Transverse colon (tissue), 4 donors: ENCODE measurements at regions not wholly inside any gene's neighbourhood (a gene's known extent, or its start where the extent isn't known, plus 50 kb on each side); places are given as distances from the start of the nearest gene placed in this dataset.

Source experiments
- CTCF ChIP-seq, 5 experiments: fragments of 200-600 bp in 3 of 5; fragments of 450-650 bp in 2 of 5; sonication (generic) in 3 of 5; IDR thresholded peaks; 1 replicate in 2 of 5; 2 replicates in 3 of 5; pipeline ENCODE4 v1.5.1; 2016 to 2017; ENCODE audit warnings: antibody characterized with exemption in 5 of 5, inconsistent platforms in 3 of 5, mild to moderate bottlenecking in 2 of 5, moderate library complexity in 1 of 5
- POLR2AphosphoS5 ChIP-seq, 3 donors: sonication (generic); formaldehyde crosslinking; IDR thresholded peaks; one replicate each; pipeline ENCODE4 v1.6.1; 2016; ENCODE audit warnings: antibody characterized with exemption in 3 of 3

- TF ChIP-seq CTCF (IDR thresholded peaks at IDR 0.05) (no peak), POLR2AphosphoS5 (IDR thresholded peaks at IDR 0.05) (no peak)
Measured at GRCh38 chr14:53672526-53672925, 284.1 kb downstream of the BMP4 start.
